ENCODE measurements at regions not wholly inside any gene's neighbourhood (a gene's known extent, or its start where the extent isn't known, plus 50 kb on each side); places are given as distances from the start of the nearest gene placed in this dataset.

- Histone ChIP-seq H3K9me3 (ENCODE audit: control insufficient read depth in 2 of 2, insufficient read depth in 1 of 2, low read depth in 1 of 2, low read length in 1 of 2) (no peaks in the 10 kb centered on the region), H3K36me3 (ENCODE audit: control insufficient read depth in 2 of 2, insufficient read depth in 2 of 2, low read length in 1 of 2) (no peaks in the 10 kb centered on the region), H3K4me1 (ENCODE audit: control insufficient read depth in 2 of 2, insufficient read depth in 2 of 2, low read length in 1 of 2) (no peaks in the 10 kb centered on the region), H3K4me3 (ENCODE audit: low read depth in 1 of 2, low read length in 2 of 2) (no peak overlapping the region), H3K27me3 (ENCODE audit: control insufficient read depth in 1 of 2, insufficient read depth in 2 of 2, low read length in 2 of 2) (no peaks in the 10 kb centered on the region), H3K27ac (ENCODE audit: low read depth in 2 of 2, low read length in 1 of 2) (no peak overlapping the region)
- 48 to 54% methylated on average over 8 of the region's 8 CpGs for WGBS, 2 donors
Observed at GRCh38 chr20:40860487-40860902, 168.1 kb upstream of the TOP1 start.

DNA sequence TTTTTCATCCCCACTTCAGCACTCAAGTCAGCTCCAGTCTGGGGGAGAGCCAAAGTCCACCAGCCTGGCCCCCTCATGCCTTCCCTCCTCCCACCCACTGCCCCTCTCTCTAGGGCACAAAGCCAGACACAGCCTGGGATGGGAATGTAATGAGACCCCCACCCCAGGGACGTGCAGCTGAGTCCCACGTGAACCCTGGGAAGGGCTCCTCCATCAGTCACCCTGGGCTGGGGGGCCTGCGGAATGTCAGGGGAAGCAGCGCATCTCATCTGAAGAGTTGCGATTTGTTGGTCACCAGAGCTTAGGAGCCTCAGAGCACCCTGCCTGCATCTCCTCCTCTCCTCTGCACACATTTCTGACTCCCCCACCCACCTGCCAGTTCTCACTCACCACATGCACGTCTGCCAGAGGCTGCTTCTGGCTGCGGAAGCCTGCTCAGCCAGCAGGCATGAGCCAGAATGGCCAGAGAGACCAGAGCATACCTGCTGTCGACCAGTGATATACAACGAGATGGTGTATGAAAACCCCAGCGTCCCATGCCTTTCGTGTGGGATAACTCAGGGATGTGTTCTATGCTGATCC lies 167.1 kb upstream of the TOP1 start:
- H3K4me3 ChIP-seq (ENCODE audit: low read depth in 1 of 2, low read length in 2 of 2) = no peak overlapping the region
- no peaks in the 10 kb centered on the region for H3K4me1 ChIP-seq (ENCODE audit: control insufficient read depth in 2 of 2, insufficient read depth in 2 of 2, low read length in 1 of 2)
- H3K9me3 ChIP-seq (ENCODE audit: control insufficient read depth in 2 of 2, insufficient read depth in 1 of 2, low read depth in 1 of 2, low read length in 1 of 2) = no peaks in the 10 kb centered on the region
- H3K36me3 ChIP-seq (ENCODE audit: control insufficient read depth in 2 of 2, insufficient read depth in 2 of 2, low read length in 1 of 2) = no peaks in the 10 kb centered on the region
- no peak overlapping the region for H3K27ac ChIP-seq (ENCODE audit: low read depth in 2 of 2, low read length in 1 of 2)
- no peaks in the 10 kb centered on the region for H3K27me3 ChIP-seq (ENCODE audit: control insufficient read depth in 1 of 2, insufficient read depth in 2 of 2, low read length in 2 of 2)
- WGBS, 2 donors = 80 to 85% methylated on average over 11 of the region's 11 CpGs

DNA sequence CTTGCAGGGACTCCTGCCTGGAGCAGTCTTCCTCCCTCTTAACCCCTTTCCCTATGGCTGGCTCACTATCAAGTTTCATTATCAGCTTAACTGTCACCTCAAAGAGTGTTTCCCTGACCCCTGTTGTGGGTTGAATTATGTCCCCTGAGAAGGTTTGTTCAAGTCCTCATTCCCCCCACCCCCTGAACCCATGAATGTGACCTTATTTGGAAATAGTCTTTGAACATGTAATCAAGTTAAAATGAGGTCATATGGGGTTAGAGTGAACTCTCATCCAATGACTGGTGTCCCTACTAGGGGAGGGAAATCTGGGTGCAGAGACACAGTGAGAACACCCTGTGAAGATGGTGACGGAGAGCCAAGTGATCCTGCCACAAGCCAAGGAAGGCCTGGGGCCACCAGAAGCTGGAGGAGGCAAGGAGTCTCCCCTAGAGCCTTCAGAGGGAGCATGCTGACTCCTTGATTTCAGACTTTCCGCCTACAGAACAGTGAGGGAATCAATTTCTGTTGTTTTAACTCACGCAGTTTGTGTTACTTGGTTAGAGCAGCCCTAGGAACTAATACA lies 165.2 kb upstream of the TOP1 start:
- Histone ChIP-seq H3K9me3 (ENCODE audit: control insufficient read depth in 2 of 2, insufficient read depth in 1 of 2, low read depth in 1 of 2, low read length in 1 of 2) (no peaks in the 10 kb centered on the region), H3K36me3 (ENCODE audit: control insufficient read depth in 2 of 2, insufficient read depth in 2 of 2, low read length in 1 of 2) (no peaks in the 10 kb centered on the region), H3K4me1 (ENCODE audit: control insufficient read depth in 2 of 2, insufficient read depth in 2 of 2, low read length in 1 of 2) (no peaks in the 10 kb centered on the region), H3K27me3 (ENCODE audit: control insufficient read depth in 1 of 2, insufficient read depth in 2 of 2, low read length in 2 of 2) (no peaks in the 10 kb centered on the region), H3K4me3 (ENCODE audit: low read depth in 1 of 2, low read length in 2 of 2) (no peak overlapping the region), H3K27ac (ENCODE audit: low read depth in 2 of 2, low read length in 1 of 2) (no peak overlapping the region)
- WGBS, 2 donors = 86 to 93% methylated on average over 3 of the region's 3 CpGs

DNA sequence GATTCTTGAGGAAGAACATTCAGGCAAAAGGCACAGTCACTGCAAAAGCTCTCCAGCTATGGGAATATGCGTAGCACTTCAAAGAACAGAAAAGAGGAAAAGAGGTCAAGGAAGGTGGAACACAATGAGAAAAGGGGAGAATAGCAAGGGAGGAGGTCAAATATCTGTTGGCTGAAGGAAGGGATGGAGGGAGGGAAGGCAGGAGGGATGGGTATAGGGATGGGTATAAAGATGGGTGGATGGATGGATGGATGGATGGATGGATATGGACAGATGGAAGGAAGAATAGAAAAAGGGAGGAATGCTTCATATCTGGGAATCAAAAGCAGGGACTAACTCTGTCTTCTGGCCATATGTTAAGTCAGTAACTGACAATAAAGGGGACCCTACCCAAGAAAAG lies 164.2 kb upstream of the TOP1 start:
- 95 to 100% methylated on average over 1 of the region's 1 CpG for WGBS, 2 donors
- no peaks in the 10 kb centered on the region for H3K4me1 ChIP-seq (ENCODE audit: control insufficient read depth in 2 of 2, insufficient read depth in 2 of 2, low read length in 1 of 2)
- H3K27me3 ChIP-seq (ENCODE audit: control insufficient read depth in 1 of 2, insufficient read depth in 2 of 2, low read length in 2 of 2) = no peaks in the 10 kb centered on the region
- no peaks in the 10 kb centered on the region for H3K9me3 ChIP-seq (ENCODE audit: control insufficient read depth in 2 of 2, insufficient read depth in 1 of 2, low read depth in 1 of 2, low read length in 1 of 2)
- H3K27ac ChIP-seq (ENCODE audit: low read depth in 2 of 2, low read length in 1 of 2) = no peak overlapping the region
- H3K36me3 ChIP-seq (ENCODE audit: control insufficient read depth in 2 of 2, insufficient read depth in 2 of 2, low read length in 1 of 2) = no peaks in the 10 kb centered on the region
- H3K4me3 ChIP-seq (ENCODE audit: low read depth in 1 of 2, low read length in 2 of 2) = no peak overlapping the region

- 72 to 82% methylated on average over 3 of the region's 3 CpGs for WGBS, 2 donors
- no peaks in the 10 kb centered on the region for H3K36me3 ChIP-seq (ENCODE audit: control insufficient read depth in 2 of 2, insufficient read depth in 2 of 2, low read length in 1 of 2)
- H3K27me3 ChIP-seq (ENCODE audit: control insufficient read depth in 1 of 2, insufficient read depth in 2 of 2, low read length in 2 of 2) = no peaks in the 10 kb centered on the region
- no peak overlapping the region for H3K4me3 ChIP-seq (ENCODE audit: low read depth in 1 of 2, low read length in 2 of 2)
- no peaks in the 10 kb centered on the region for H3K9me3 ChIP-seq (ENCODE audit: control insufficient read depth in 2 of 2, insufficient read depth in 1 of 2, low read depth in 1 of 2, low read length in 1 of 2)
- H3K27ac ChIP-seq (ENCODE audit: low read depth in 2 of 2, low read length in 1 of 2) = no peak overlapping the region
- H3K4me1 ChIP-seq (ENCODE audit: control insufficient read depth in 2 of 2, insufficient read depth in 2 of 2, low read length in 1 of 2) = no peaks in the 10 kb centered on the region
Observed at GRCh38 chr20:40865095-40865494, 163.5 kb upstream of the TOP1 start.

DNA sequence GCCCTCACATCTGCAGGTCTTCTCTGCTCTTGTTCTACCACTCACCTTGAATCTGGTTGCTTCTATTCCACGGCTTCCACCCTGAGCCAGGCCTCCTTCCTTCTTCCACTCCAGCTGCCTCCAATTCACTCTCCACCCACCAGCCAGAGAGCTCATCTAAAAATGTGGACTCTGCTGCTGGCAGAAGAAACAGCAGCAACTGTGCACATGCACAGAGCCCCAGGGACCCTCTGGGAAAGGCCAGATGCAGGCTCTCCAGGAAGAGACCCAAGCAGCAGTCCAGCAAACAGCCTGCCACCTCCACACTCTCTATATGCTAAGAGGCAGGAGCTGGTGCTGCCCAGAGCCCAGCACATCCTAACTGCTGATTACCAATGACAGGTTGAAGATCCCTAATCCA lies 162.6 kb upstream of the TOP1 start:
- H3K36me3 ChIP-seq (ENCODE audit: control insufficient read depth in 2 of 2, insufficient read depth in 2 of 2, low read length in 1 of 2) = no peaks in the 10 kb centered on the region
- H3K4me1 ChIP-seq (ENCODE audit: control insufficient read depth in 2 of 2, insufficient read depth in 2 of 2, low read length in 1 of 2) = no peaks in the 10 kb centered on the region
- no peak overlapping the region for H3K27ac ChIP-seq (ENCODE audit: low read depth in 2 of 2, low read length in 1 of 2)
- no peaks in the 10 kb centered on the region for H3K9me3 ChIP-seq (ENCODE audit: control insufficient read depth in 2 of 2, insufficient read depth in 1 of 2, low read depth in 1 of 2, low read length in 1 of 2)
- H3K27me3 ChIP-seq (ENCODE audit: control insufficient read depth in 1 of 2, insufficient read depth in 2 of 2, low read length in 2 of 2) = no peaks in the 10 kb centered on the region
- H3K4me3 ChIP-seq (ENCODE audit: low read depth in 1 of 2, low read length in 2 of 2) = no peak overlapping the region
- 45 to 48% methylated on average over 1 of the region's 1 CpG for WGBS, 2 donors

DNA sequence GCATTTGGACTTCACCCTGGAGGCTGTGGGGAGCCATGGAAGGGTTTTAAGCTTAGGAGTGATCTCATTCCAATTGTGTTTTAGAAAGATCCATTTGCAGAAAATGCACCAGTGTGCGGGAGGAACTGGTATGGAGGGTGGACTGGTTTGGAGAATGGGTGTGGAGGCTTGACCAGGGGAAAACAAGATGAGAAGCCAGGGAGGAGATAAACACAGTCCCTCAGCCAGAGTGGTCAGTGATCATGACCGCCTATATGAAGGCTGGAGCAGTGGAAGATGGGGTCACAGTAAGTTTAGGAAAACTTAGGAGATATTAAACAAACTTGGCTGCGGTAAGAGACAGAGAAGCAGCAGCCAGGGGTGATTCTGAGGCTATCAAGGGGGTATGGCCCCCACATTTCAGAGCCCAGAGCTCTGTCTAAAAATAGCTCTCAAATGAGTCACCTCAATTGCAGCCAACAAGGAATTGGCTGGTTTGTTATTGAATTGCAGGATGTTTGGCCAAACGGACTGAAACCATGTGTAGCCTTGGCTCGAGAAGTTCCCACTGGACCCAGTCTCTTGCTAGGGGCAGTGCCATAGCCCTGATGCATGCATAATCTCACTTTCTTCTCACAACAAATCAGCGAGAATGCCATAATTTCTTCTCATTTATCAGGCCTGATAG lies 159.9 kb upstream of the TOP1 start:
- Histone ChIP-seq H3K27ac (ENCODE audit: low read depth in 2 of 2, low read length in 1 of 2) (no peak overlapping the region), H3K9me3 (ENCODE audit: control insufficient read depth in 2 of 2, insufficient read depth in 1 of 2, low read depth in 1 of 2, low read length in 1 of 2) (no peaks in the 10 kb centered on the region), H3K27me3 (ENCODE audit: control insufficient read depth in 1 of 2, insufficient read depth in 2 of 2, low read length in 2 of 2) (no peaks in the 10 kb centered on the region), H3K4me1 (ENCODE audit: control insufficient read depth in 2 of 2, insufficient read depth in 2 of 2, low read length in 1 of 2) (no peaks in the 10 kb centered on the region), H3K36me3 (ENCODE audit: control insufficient read depth in 2 of 2, insufficient read depth in 2 of 2, low read length in 1 of 2) (no peaks in the 10 kb centered on the region), H3K4me3 (ENCODE audit: low read depth in 1 of 2, low read length in 2 of 2) (no peak overlapping the region)
- WGBS, 2 donors = 47 to 48% methylated on average over 6 of the region's 6 CpGs

- Histone ChIP-seq H3K27ac (ENCODE audit: low read depth in 2 of 2, low read length in 1 of 2) (no peak overlapping the region), H3K27me3 (ENCODE audit: control insufficient read depth in 1 of 2, insufficient read depth in 2 of 2, low read length in 2 of 2) (no peaks in the 10 kb centered on the region), H3K36me3 (ENCODE audit: control insufficient read depth in 2 of 2, insufficient read depth in 2 of 2, low read length in 1 of 2) (no peaks in the 10 kb centered on the region), H3K4me1 (ENCODE audit: control insufficient read depth in 2 of 2, insufficient read depth in 2 of 2, low read length in 1 of 2) (no peaks in the 10 kb centered on the region), H3K4me3 (ENCODE audit: low read depth in 1 of 2, low read length in 2 of 2) (no peak overlapping the region), H3K9me3 (ENCODE audit: control insufficient read depth in 2 of 2, insufficient read depth in 1 of 2, low read depth in 1 of 2, low read length in 1 of 2) (no peaks in the 10 kb centered on the region)
- 76 to 82% methylated on average over 12 of the region's 12 CpGs for WGBS, 2 donors
Observed at GRCh38 chr20:40869218-40870147, 159.1 kb upstream of the TOP1 start.

GRCh38 chr20:40875116-40876085 lies 153.2 kb upstream of the TOP1 start:
- Histone ChIP-seq H3K36me3 (ENCODE audit: control insufficient read depth in 2 of 2, insufficient read depth in 2 of 2, low read length in 1 of 2) (no peaks in the 10 kb centered on the region), H3K9me3 (ENCODE audit: control insufficient read depth in 2 of 2, insufficient read depth in 1 of 2, low read depth in 1 of 2, low read length in 1 of 2) (no peaks in the 10 kb centered on the region), H3K27ac (ENCODE audit: low read depth in 2 of 2, low read length in 1 of 2) (no peak overlapping the region), H3K4me3 (ENCODE audit: low read depth in 1 of 2, low read length in 2 of 2) (no peak overlapping the region), H3K4me1 (ENCODE audit: control insufficient read depth in 2 of 2, insufficient read depth in 2 of 2, low read length in 1 of 2) (no peaks in the 10 kb centered on the region), H3K27me3 (ENCODE audit: control insufficient read depth in 1 of 2, insufficient read depth in 2 of 2, low read length in 2 of 2) (no peaks in the 10 kb centered on the region)
- WGBS, 2 donors = 68 to 83% methylated on average over 9 of the region's 9 CpGs
